ENCODE measurements at regions not wholly inside any gene's neighbourhood (a gene's known extent, or its start where the extent isn't known, plus 50 kb on each side); places are given as distances from the start of the nearest gene placed in this dataset.

DNA sequence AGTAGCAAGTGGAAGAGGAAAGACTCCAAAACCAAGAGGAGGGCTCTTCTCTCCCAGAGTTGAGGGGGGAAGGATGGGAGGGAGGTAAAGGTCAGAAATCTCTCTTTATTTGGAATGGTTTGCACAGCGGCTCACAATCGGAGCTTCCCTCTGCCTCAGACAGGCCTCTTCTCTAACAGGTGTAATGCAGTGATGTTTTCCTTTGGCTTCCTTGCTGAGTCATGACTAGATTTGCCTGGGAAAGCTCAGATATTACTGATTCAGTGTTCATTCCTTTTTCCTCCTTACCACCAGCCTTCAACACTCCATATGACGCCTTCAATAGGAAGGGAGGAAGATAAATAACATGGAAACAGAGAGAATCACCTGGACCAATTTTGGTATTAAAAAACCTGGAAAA is 136.6 kb downstream of the RNF152 start:
- no peak for DNase-seq (ENCODE audit: low read depth)

DNA sequence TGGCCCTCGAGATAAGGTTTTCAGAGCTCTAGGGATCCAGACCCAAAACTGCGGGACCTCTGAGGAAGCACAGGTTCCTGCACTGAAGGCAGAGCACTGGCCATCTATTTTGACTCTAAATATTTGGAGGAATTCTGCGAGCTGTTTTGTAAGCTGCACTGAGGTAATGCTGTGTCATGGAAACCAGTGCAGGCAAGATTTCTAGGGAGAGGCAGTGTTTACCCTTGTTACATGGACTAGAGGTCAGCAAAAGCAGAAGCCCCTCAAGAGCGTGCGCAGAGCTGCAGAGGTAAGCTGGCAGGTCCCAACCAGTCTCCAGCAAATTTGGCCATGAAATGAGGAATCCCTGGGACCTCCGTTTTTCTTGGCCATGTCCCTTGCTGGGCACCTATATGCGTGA is 137.3 kb downstream of the RNF152 start:
- DNase-seq (ENCODE audit: low read depth) = no peak

GRCh38 chr18:61754039-61754583 is 138.7 kb downstream of the RNF152 start:
- DNase-seq (ENCODE audit: low read depth) = no peak

GRCh38 chr18:61753373-61753772 is 139.4 kb downstream of the RNF152 start:
- no peak for DNase-seq (ENCODE audit: low read depth)

GRCh38 chr18:61752973-61753372 is 139.8 kb downstream of the RNF152 start:
- DNase-seq (ENCODE audit: low read depth) = no peak

DNA sequence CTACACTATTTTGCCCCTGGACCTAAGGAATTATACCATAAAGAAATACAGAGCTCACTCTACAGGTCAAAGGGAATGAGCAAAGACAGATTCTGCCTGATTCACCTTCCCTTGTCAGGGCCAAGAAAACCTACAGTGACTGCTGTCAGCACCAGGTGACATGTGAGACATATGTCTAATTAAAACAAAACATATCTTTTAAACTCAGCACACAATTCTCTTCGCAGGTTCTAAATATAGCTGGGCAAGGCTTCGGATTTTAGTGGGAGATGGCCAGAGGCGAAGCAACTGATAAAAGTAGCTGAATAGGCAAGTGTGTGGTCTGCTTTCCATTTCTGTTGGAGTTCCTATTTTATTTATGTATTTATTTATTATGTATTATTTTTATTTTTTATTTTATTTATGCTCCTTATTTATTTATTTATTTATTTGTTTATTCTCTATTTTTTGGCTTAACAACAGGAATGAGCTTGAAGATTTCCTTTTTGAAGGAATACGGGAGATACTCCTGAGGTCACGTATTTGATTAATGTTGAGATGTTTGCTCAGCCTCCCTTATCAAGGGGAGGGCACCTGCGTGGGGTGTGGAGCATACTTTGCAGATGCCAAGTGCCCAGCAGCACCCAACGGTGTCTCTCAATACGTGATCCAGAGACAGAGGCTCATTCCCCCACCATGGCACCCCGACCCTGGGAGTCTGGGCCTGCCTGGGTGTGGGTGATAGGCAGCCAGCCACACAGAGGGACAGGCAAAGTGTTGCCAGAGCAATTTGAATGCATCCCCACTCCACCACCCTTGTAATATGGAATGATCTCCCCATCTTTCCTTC is 141.8 kb downstream of the RNF152 start:
- no peak for DNase-seq (ENCODE audit: low read depth)

GRCh38 chr18:61749546-61749945 is 143.3 kb downstream of the RNF152 start:
- no peak for DNase-seq (ENCODE audit: low read depth)

GRCh38 chr18:61749031-61749430 is 143.8 kb downstream of the RNF152 start:
- no peak for DNase-seq (ENCODE audit: low read depth)

DNA sequence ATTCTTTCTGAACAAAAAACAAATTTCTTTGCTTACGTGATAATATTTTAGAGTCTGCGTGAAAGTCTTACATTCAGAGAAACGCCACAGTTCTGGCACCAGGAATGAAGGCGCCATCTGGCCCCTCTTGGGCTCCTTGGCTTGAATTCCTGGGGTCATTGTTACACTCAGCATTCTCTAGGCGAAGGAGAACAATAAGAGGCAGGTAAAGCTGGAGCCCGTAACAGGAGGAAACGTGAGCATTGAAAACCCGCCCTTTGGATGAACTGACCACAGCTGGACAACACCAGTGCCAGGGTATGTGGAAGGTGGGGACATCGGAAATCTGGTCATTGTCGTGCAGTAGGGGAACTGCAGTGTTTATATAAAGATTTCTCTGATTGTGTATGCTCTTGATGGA is 144.8 kb downstream of the RNF152 start:
- no peak for DNase-seq (ENCODE audit: low read depth)

DNA sequence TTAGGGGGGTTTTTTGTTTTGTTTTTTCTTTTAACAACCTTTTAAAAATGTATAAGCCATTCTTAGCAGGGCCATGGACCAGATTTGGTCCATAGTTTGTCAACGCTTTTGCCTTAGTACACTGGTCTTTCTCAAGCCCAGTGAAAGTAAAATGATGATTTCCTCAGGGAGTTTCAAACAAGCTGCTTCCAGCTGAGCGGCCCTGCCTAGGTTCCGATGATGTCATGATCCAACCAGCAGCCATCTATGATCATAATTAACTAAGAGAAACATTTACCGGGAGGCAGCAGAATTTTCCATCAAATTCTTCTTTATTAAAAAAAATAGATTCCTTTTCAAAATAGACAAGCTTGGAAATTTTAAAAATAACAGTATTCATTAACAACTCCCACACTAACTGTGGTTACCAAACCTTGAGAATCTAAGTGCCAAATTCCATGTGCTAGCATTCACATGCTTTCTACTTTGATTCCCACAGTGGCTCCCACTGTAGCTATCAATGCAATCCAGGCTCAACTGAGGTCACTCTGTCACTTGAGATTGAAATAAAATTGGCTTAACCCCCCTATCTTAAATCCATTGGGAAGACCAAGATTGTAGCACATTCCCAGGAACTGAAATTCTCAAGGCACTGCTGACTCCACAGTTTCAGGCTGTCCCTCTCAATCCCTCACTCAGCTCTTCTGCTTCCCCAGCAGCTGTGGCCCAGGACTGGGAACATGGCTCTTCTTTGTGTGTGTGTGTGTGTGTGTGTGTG is 148.9 kb downstream of the RNF152 start:
- DNase-seq (ENCODE audit: low read depth) = peak; percentile 60

GRCh38 chr18:61742565-61743429 is 150.0 kb downstream of the RNF152 start:
- DNase-seq (ENCODE audit: low read depth) = no peak

- no peak for DNase-seq (ENCODE audit: low read depth)
Measured at GRCh38 chr18:61741881-61742454, 150.8 kb downstream of the RNF152 start.

DNA sequence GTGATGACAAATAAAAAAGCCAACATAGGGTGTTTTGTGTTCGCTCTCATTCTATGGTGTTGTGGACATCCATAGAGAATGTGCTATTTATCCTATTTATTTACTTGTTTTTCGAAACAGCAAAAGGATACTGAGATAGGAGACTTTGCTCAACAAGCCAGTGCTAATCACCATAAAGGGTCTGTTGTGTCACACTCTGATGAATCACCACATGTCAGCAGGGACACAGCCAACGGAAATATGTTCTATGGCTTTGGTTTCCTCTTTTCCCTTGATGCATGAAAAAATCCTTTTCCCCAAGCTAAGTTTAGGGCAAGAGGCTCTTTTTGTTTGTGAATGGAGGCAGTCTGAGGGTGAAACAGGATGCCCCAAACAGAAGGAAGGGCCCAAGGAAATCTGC is 154.3 kb downstream of the RNF152 start:
- peak; percentile 61 for DNase-seq (ENCODE audit: low read depth)

DNA sequence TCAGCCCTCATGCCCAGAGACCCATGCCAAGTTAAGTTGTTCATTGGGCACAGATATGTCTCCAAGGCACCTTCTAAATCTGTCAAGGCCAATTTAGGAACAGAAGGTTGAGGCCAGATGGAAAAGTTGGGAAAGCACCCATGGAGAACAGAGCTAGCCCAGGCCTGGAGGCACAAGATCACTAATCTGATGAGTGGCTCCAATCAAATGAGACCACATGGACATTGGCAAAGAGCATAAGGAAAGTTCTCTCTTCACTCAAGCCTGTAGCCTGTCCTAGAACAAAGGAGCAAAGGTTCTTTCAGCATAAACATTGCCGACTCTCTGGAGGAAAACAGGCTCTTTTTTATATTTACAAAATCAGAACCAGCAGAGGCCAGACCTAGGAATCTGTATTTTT is 154.8 kb downstream of the RNF152 start:
- no peak for DNase-seq (ENCODE audit: low read depth)

- DNase-seq (ENCODE audit: low read depth) = no peak
Measured at GRCh38 chr18:61736133-61736532, 156.7 kb downstream of the RNF152 start.

- DNase-seq (ENCODE audit: low read depth) = no peak
Measured at GRCh38 chr18:61735564-61736102, 157.2 kb downstream of the RNF152 start.

DNA sequence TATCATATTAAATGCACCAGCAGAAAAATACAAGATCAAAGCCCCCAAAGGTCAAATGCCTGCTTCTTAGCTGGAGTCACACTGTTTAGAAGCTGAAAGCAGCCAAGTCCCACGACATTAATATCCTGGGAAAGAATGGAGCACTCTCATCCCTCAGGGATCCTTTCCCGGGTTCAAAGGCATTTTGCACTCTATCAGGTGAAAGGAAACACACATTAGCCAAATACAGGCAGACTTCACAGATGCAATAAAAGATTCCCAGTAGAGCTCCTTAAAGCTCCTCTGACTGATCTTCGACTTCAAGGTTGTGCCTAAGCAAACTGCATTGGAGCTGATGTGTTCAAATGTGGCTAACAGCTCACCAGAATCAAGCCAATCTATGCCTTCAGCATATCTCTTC is 158.4 kb downstream of the RNF152 start:
- DNase-seq (ENCODE audit: low read depth) = no peak

DNA sequence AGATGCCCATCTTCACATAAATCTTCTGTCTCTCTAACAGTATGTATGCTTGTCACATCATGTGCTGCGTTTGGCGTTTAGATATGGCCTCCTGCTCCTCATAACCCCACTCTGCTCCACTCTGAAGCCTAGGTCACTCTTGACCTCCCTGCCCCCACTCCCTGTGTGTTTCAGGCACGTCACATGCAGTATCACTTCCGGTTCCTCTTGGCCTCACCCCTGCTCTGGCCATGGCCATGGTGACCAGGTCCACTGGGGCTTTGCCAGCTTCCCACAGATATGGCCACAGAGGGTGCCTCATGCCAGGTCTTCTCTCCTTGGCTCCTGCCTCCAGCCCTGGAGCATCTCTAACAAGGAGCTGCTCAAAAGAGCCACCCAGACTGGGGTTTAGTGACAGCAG is 160.0 kb downstream of the RNF152 start:
- DNase-seq (ENCODE audit: low read depth) = no peak

DNA sequence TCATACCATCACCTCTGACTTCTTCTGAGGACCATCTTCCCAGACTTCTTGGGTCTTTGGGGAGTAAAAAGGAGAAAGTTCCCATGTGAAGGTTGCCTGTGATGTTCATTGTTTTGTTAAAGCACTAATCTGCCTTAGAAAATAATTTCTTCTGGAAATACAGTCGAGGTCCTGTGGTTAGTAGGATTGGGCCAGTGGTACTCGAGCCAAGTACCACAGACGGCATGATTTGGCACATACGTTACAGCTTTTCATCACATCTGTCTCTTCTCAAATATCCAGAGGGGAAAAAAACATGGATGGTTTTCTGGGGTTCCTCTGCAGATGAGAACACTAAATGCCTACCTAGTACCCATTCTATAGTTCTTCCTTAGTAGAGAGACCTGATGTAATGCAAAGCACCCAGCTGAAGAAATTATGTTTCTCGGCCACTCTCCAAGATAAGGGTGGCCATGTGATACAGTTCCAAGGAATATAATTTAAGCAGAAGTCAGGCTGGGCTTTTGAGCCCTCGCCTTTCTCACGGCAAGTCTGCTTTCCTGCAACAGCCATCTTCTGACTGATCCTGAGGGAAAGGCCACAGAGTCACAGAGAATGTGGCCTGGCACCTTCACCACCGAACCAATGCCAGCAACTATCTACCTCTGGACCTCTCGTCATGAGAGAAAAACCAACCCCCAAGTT is 161.0 kb downstream of the RNF152 start:
- peak; percentile 72 for DNase-seq (ENCODE audit: low read depth)

- DNase-seq (ENCODE audit: low read depth) = no peak
Measured at GRCh38 chr18:61731178-61731577, 161.6 kb downstream of the RNF152 start.

- DNase-seq (ENCODE audit: low read depth) = no peak
Measured at GRCh38 chr18:61729322-61729721, 163.5 kb downstream of the RNF152 start.

All from stromal cell of bone marrow (primary cell).